Hindlimb muscle (tissue), 1 donor: ENCODE measurements at regions not wholly inside any gene's neighbourhood (a gene's known extent, or its start where the extent isn't known, plus 50 kb on each side); places are given as distances from the start of the nearest gene placed in this dataset.

Source experiments
- DNase-seq: peaks from one replicate; pipeline ENCODE4 v3.0.0-alpha.2; 2013

- no peak for DNase-seq
These were observed 78.5 kb upstream of the ROBO1 start for GRCh38 chr3:79846148-79846933.

GRCh38 chr3:79845546-79845945 is 77.7 kb upstream of the ROBO1 start:
- DNase-seq, result no peak

DNA sequence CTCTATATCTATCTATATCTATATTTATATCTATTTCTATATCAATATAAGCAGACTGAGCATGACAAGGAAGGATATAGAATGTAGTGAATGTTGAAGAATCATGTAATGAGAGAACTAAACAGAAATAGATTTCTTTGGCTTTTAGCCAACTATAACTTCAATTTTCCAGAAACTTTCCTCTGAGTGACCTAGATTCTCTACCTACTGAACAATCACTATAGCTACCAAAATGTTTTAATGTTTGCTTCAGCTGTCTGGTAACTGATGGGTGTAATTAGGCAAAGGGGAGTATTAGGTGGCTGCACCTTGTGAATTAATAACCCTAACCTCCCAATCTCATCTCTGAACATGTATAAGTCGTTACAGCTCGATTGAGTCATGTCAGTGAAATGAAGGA is 76.4 kb upstream of the ROBO1 start:
- no peak for DNase-seq

DNA sequence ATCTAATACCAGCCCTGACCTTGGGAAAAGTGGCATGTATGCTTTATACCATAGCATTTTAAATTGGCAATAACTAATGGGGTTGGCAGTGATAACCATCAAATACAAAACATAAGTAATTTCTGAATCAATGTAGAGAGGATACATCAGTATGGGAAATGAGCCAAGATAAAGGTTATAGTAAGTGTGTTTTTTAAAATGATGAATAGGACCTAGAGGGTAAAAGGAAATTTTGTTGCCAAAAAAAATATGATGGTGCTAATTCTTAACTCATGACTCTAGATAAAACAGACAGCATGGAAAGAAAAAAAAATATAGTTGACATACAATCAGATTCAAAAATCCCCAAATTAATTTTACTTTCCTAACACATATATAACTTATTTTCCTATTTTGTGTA is 75.4 kb upstream of the ROBO1 start:
- no peak for DNase-seq

DNA sequence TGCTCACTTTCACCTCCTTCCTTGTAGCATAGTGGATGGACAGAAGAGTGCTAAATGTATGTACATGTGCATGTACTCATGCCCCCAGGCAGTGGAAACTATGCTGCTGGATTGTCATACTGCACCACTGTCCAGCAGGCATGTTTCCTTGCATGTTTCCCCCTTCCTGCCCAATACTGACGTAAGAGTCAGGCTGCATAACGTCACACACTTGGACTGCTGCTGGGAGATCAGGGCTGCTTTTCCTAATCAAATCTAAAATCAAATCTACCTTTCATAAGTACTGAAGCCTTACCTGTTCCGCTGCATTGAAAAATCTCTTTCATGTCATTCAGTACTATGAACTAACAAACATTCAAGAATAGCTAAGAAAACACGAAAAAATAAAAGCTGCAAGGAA is 67.9 kb upstream of the ROBO1 start:
- no peak for DNase-seq

GRCh38 chr3:79824166-79824565 is 56.4 kb upstream of the ROBO1 start:
- DNase-seq, result no peak

- no peak for DNase-seq
These were observed 54.3 kb upstream of the ROBO1 start for GRCh38 chr3:79822076-79822475.

- no peak for DNase-seq
These were observed 52.3 kb upstream of the ROBO1 start for GRCh38 chr3:79820089-79820488.

GRCh38 chr3:79818015-79818414 is 50.2 kb upstream of the ROBO1 start:
- DNase-seq, result no peak
